Eye (tissue), 1 donor: ENCODE measurements at regions not wholly inside any gene's neighbourhood (a gene's known extent, or its start where the extent isn't known, plus 50 kb on each side); places are given as distances from the start of the nearest gene placed in this dataset.
A peak's percentile ranks its signal among the peaks of the same experiment; 100 is the strongest.
"Not testable (repeated sequence)": the region's sequence is repeated elsewhere in the genome, so short reads cannot be mapped to it uniquely, and the experiment has no call there.

Source experiments
- DNase-seq: peaks from one replicate; pipeline ENCODE4 v3.0.0-alpha.2; 2015

- not testable (repeated sequence) for DNase-seq
Observed at GRCh38 chr3:197618408-197618807, 62.6 kb upstream of the BDH1 start.

- peak; percentile 6 for DNase-seq
Observed at GRCh38 chr3:197615430-197615829, 59.7 kb upstream of the BDH1 start.

- not testable (repeated sequence) for DNase-seq
Observed at GRCh38 chr3:197614134-197614533, 58.4 kb upstream of the BDH1 start.

- no peak for DNase-seq
Observed at GRCh38 chr3:197613199-197613598, 57.4 kb upstream of the BDH1 start.

- DNase-seq = no peak
Observed at GRCh38 chr3:197611255-197611654, 55.5 kb upstream of the BDH1 start.

GRCh38 chr3:197606468-197606867 lies 50.7 kb upstream of the BDH1 start:
- no peak for DNase-seq
